B cell (primary cell): ENCODE measurements at regions not wholly inside any gene's neighbourhood (a gene's known extent, or its start where the extent isn't known, plus 50 kb on each side); places are given as distances from the start of the nearest gene placed in this dataset.

Source experiments
- ATAC-seq: fragments of 200-7000 bp; cut with Tn5 transposase; one replicate; pipeline ENCODE4 v1.10.0; 2021; ENCODE audit warnings: low read depth, mild to moderate bottlenecking, moderate number of reproducible peaks, moderate library complexity
- CTCF ChIA-PET: fragments of 350-600 bp; sonication (Branson Sonifier 250); formaldehyde crosslinking; loops from one replicate; lab custom pipeline; 2021; ENCODE audit warnings: antibody characterized with exemption, inconsistent platforms; lab: Charles Lee
- POLR2A ChIA-PET: fragments of 350-600 bp; sonication (Branson Sonifier 250); formaldehyde crosslinking; loops from one replicate; lab custom pipeline; 2021; ENCODE audit warnings: antibody characterized with exemption; lab: Charles Lee
- DNase-seq: peaks from one replicate; pipeline ENCODE4 v3.0.0; 2013
- H2AFZ ChIP-seq: 2 replicates; pipeline ENCODE4 v1.6.1; 2012; ENCODE audit warnings: mild to moderate bottlenecking, low read depth, low read length; ENCODE audit not compliant: insufficient read depth, poor library complexity, severe bottlenecking
- H3K27ac ChIP-seq, 2 donors: 1 replicate in 1 of 2; 2 replicates in 1 of 2; pipeline ENCODE4 v1.5.1; 2012 to 2013; ENCODE audit warnings: low read length in 2 of 2, mild to moderate bottlenecking in 2 of 2, moderate library complexity in 1 of 2
- H3K27me3 ChIP-seq, 4 experiments: fragments of 200-600 bp in 1 of 4; sonication (generic) in 1 of 4; replicated peaks in 1 of 4; 1 replicate in 2 of 4; 2 replicates in 2 of 4; pipeline versions ENCODE4 v1.6.1 to v1.7.0; 2013 to 2016; ENCODE audit warnings: low read length in 3 of 4, mild to moderate bottlenecking in 2 of 4, mixed read lengths in 1 of 4, moderate library complexity in 1 of 4; ENCODE audit not compliant: insufficient read depth in 4 of 4, control insufficient read depth in 3 of 4; ENCODE audit errors: control extremely low read depth in 1 of 4
- H3K36me3 ChIP-seq, 2 experiments: replicated peaks in 1 of 2; 1 replicate in 1 of 2; 2 replicates in 1 of 2; pipeline versions ENCODE4 v1.6.1 to v1.7.1; 2013; ENCODE audit warnings: low read length in 1 of 2; ENCODE audit not compliant: insufficient read depth in 2 of 2, control insufficient read depth in 1 of 2; ENCODE audit errors: control extremely low read depth in 1 of 2, extremely low read depth in 1 of 2
- H3K4me1 ChIP-seq, 2 donors: fragments of 200-600 bp in 1 of 2; sonication (generic) in 1 of 2; 1 replicate in 1 of 2; 2 replicates in 1 of 2; pipeline versions ENCODE4 v1.5.1 to v1.6.1; 2013 to 2017; ENCODE audit warnings: low read length in 2 of 2; ENCODE audit not compliant: control insufficient read depth in 2 of 2, insufficient read depth in 2 of 2
- H3K4me2 ChIP-seq: replicated peaks from 2 replicates; pipeline ENCODE3; 2012; ENCODE audit warnings: mild to moderate bottlenecking, low read depth, low read length; ENCODE audit not compliant: poor library complexity, severe bottlenecking
- H3K4me3 ChIP-seq, 5 experiments: fragments of 200-600 bp in 1 of 5; sonication (generic) in 1 of 5; 1 replicate in 3 of 5; 2 replicates in 2 of 5; pipeline versions ENCODE4 v1.5.1 to v1.7.0; 2011 to 2016; ENCODE audit warnings: low read length in 4 of 5, mild to moderate bottlenecking in 4 of 5, low read depth in 2 of 5, control low read depth in 1 of 5, moderate library complexity in 1 of 5; ENCODE audit not compliant: insufficient read depth in 1 of 5; ENCODE audit errors: control extremely low read depth in 1 of 5, extremely low read depth in 1 of 5
- H3K79me2 ChIP-seq: fragments of 200-600 bp; sonication (generic); one replicate; pipeline ENCODE4 v1.6.0; 2016; ENCODE audit warnings: low read length; ENCODE audit not compliant: control insufficient read depth, insufficient read depth
- H3K9ac ChIP-seq: fragments of 200-600 bp; sonication (generic); 2 replicates; pipeline ENCODE4 v1.6.1; 2017; ENCODE audit warnings: mild to moderate bottlenecking, low read length, moderate library complexity
- H3K9me3 ChIP-seq, 3 donors: one replicate each; pipeline versions ENCODE4 v1.6.1 to v1.7.1; 2013; ENCODE audit warnings: low read length in 2 of 3; ENCODE audit not compliant: control insufficient read depth in 2 of 3, insufficient read depth in 1 of 3; ENCODE audit errors: control extremely low read depth in 1 of 3
- H4K20me1 ChIP-seq: 2 replicates; pipeline ENCODE4 v1.6.0; 2012; ENCODE audit warnings: mild to moderate bottlenecking, low read length; ENCODE audit not compliant: insufficient read depth, control insufficient read depth, poor library complexity, severe bottlenecking
- H3K27ac Mint-ChIP-seq: one replicate; pipeline ENCODE4 v1.8.0; 2021; ENCODE audit warnings: mixed read lengths
- H3K27me3 Mint-ChIP-seq: one replicate; pipeline ENCODE4 v1.8.0; 2021; ENCODE audit warnings: mixed read lengths
- H3K4me1 Mint-ChIP-seq: one replicate; pipeline ENCODE4 v1.8.0; 2021; ENCODE audit warnings: mixed read lengths
- H3K4me3 Mint-ChIP-seq: one replicate; pipeline ENCODE4 v1.8.0; 2021; ENCODE audit warnings: mixed read lengths
- H3K9me3 Mint-ChIP-seq: one replicate; pipeline ENCODE4 v1.8.0; 2022; ENCODE audit warnings: mixed read lengths; ENCODE audit not compliant: insufficient read depth
- CTCF ChIP-seq: fragments of 200-600 bp; IDR thresholded peaks from one replicate; pipeline ENCODE4 v1.8.0; 2022; ENCODE audit warnings: antibody characterized with exemption, mild to moderate bottlenecking
- EZH2 ChIP-seq: IDR thresholded peaks from 2 replicates; pipeline ENCODE4 v1.6.1; 2012; ENCODE audit warnings: borderline replicate concordance, low read depth, mild to moderate bottlenecking, moderate library complexity, low read length; ENCODE audit not compliant: insufficient read depth, poor library complexity, severe bottlenecking
- WGBS: methylation state at CpG from one replicate; pipeline ENCODE4 v1.1.5; 2013; ENCODE audit warnings: missing lambda C conversion rate; ENCODE audit not compliant: insufficient coverage; 5-methylcytosine and 5-hydroxymethylcytosine counted together
- intact Hi-C: fragments of 100-400 bp; cut with micrococcal nuclease; formaldehyde crosslinking; loops from one replicate; pipeline ENCODE4 v1.10.0; 2022

DNA sequence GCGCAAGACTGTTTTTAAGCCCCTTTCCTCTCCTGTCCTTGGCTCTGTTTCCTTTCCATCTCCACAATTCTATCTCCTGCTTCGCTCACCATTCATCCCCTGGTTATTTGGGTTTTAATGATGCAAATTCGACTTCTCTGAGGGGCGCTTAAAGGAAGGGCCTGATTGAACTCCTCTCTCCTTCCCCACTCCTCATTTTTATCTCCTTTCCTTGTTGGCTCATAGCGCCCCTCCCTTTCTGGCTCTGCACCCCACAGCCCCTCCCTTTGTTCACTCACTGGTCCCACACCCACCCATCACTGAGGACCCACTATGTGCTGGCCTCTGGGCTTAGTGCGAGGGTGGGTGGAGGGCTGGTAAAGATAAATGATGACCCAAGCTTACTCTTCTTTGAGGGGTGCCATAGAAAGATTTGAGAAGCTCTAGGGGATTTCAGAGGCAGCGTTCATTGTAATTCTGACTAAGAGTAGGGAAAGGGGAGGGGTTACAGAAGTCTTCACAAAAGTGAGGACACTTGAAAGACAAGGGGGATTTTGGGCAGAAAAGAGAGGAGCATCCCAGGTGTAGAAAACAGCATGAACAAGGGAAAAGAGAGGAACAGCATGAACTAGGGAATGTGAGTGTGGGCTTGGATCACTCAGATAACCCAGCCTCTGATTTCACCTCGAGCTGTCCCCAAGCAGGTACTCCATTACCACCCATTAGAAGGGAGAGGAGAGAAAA lies 507.8 kb downstream of the CD83 start:
- Mint-ChIP-seq H3K9me3 (peaks cover 6% of the 10 kb centered on the region), H3K27ac (no peak overlapping the region), H3K27me3 (no peaks in the 10 kb centered on the region), H3K4me3 (no peak overlapping the region), H3K4me1 (peaks cover 33% of the 10 kb centered on the region)
- 100% methylated on average over 4 of the region's 8 CpGs for WGBS
- CTCF ChIA-PET = no interaction called here
- H4K20me1 ChIP-seq = no peaks in the 10 kb centered on the region
- no peak for ATAC-seq
- TF ChIP-seq CTCF = no peak
- TF ChIP-seq EZH2 = no peak
- intact Hi-C loops = loop anchor here (5.0 kb wide), 1 partner anchor 37 kb away; no protein-coding TSS in a partner anchor
- H2AFZ ChIP-seq = no peak overlapping the region
- no peaks in the 10 kb centered on the region for H3K27me3 ChIP-seq
- no peak overlapping the region for H3K27ac ChIP-seq
- H3K4me1 ChIP-seq = peaks cover 16 to 25% of the 10 kb centered on the region in 2 donors
- POLR2A ChIA-PET = no interaction called here
- no peak overlapping the region for H3K4me2 ChIP-seq
- H3K9ac ChIP-seq = no peak overlapping the region
- no peak overlapping the region for H3K4me3 ChIP-seq
- no peak for DNase-seq
- no peaks in the 10 kb centered on the region for H3K79me2 ChIP-seq
- H3K9me3 ChIP-seq = peaks cover 0 to 10% (median 0%) of the 10 kb centered on the region in 3 donors
- peaks cover 0 to 2% of the 10 kb centered on the region in 2 experiments for H3K36me3 ChIP-seq

DNA sequence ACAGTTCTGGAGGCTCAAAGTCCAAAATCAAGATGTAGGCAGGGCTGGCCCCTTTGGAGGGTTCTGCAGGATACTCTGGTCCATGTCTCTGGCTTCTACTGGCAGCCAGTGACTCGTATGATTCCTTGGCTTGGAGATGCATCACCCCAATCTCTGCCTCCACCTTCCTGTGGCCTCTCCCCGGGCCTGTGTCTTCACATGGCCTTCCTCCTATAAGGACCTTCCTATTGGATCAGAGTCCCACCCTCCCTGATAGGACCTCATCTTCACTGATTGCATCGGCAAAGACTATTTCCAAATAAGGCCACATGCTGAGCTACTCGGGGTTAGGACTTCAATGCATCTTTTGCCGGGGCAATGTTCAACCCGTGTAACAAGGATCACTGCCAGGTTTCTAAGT lies 509.0 kb downstream of the CD83 start:
- no peak overlapping the region for H3K4me3 ChIP-seq
- Mint-ChIP-seq H3K27me3 (no peaks in the 10 kb centered on the region), H3K4me3 (no peak overlapping the region), H3K4me1 (peaks cover 22% of the 10 kb centered on the region), H3K27ac (no peak overlapping the region), H3K9me3 (peaks cover 6% of the 10 kb centered on the region)
- H3K36me3 ChIP-seq = peaks cover 0 to 2% of the 10 kb centered on the region in 2 experiments
- no peak for ATAC-seq
- H3K4me2 ChIP-seq = no peak overlapping the region
- no peak for TF ChIP-seq EZH2
- TF ChIP-seq CTCF = no peak
- no peaks in the 10 kb centered on the region for H4K20me1 ChIP-seq
- ChIA-PET POLR2A (no interaction called here), CTCF (no interaction called here)
- no peak for DNase-seq
- WGBS = 100% methylated on average over 6 of the region's 6 CpGs
- no peaks in the 10 kb centered on the region for H3K79me2 ChIP-seq
- no peak overlapping the region for H2AFZ ChIP-seq
- peaks cover 0 to 10% (median 0%) of the 10 kb centered on the region in 3 donors for H3K9me3 ChIP-seq
- H3K27me3 ChIP-seq = no peaks in the 10 kb centered on the region
- H3K27ac ChIP-seq = no peak overlapping the region
- no peak overlapping the region for H3K9ac ChIP-seq
- intact Hi-C loops = loop anchor here (5.0 kb wide), 1 partner anchor 36 kb away; no protein-coding TSS in a partner anchor
- peaks cover 7 to 16% of the 10 kb centered on the region in 2 donors for H3K4me1 ChIP-seq
